Loucy (cell line): ENCODE measurements at regions not wholly inside any gene's neighbourhood (a gene's known extent, or its start where the extent isn't known, plus 50 kb on each side); places are given as distances from the start of the nearest gene placed in this dataset.

Experiments
- H2AFZ ChIP-seq: fragments of 200-600 bp; sonication (generic); 2 replicates; pipeline ENCODE4 v1.6.0; 2016; ENCODE audit warnings: antibody characterized with exemption, mild to moderate bottlenecking, low read length, moderate library complexity
- H3F3A ChIP-seq: fragments of 200-600 bp; 2 replicates; pipeline ENCODE4 v1.6.0; 2016; ENCODE audit warnings: antibody characterized with exemption, low read depth, mild to moderate bottlenecking
- H3K27me3 ChIP-seq: fragments of 200-600 bp; sonication (generic); 2 replicates; pipeline ENCODE4 v1.6.1; 2014; ENCODE audit warnings: low read length, mild to moderate bottlenecking; ENCODE audit not compliant: insufficient read depth, poor library complexity, severe bottlenecking
- H3K36me3 ChIP-seq: fragments of 200-600 bp; sonication (generic); 2 replicates; pipeline ENCODE4 v1.6.1; 2016; ENCODE audit warnings: low read length; ENCODE audit not compliant: insufficient read depth
- H3K4me1 ChIP-seq: fragments of 200-600 bp; sonication (generic); 2 replicates; pipeline ENCODE4 v1.5.1; 2014; ENCODE audit warnings: low read length, mild to moderate bottlenecking; ENCODE audit not compliant: insufficient read depth, poor library complexity, severe bottlenecking
- H3K4me2 ChIP-seq: fragments of 200-600 bp; sonication (generic); 2 replicates; pipeline ENCODE4 v1.6.0; 2014; ENCODE audit warnings: antibody characterized with exemption, low read length, low read depth, mild to moderate bottlenecking; ENCODE audit not compliant: poor library complexity, severe bottlenecking
- H3K4me3 ChIP-seq: fragments of 200-600 bp; sonication (generic); 2 replicates; pipeline ENCODE4 v1.5.1; 2014; ENCODE audit warnings: low read length, mild to moderate bottlenecking, mixed read lengths; ENCODE audit not compliant: poor library complexity, severe bottlenecking
- H3K79me2 ChIP-seq: fragments of 200-600 bp; sonication (generic); 2 replicates; pipeline ENCODE4 v1.6.1; 2014; ENCODE audit warnings: low read length; ENCODE audit not compliant: insufficient read depth
- H3K9ac ChIP-seq: fragments of 200-600 bp; sonication (generic); 2 replicates; pipeline ENCODE4 v1.6.0; 2014; ENCODE audit warnings: mild to moderate bottlenecking, low read depth, low read length, moderate library complexity; ENCODE audit not compliant: poor library complexity, severe bottlenecking
- H3K9me2 ChIP-seq: fragments of 200-600 bp; sonication (generic); replicated peaks from 2 replicates; pipeline ENCODE4 v1.6.1; 2016; ENCODE audit warnings: low read depth, low read length, mixed read lengths
- H3K9me3 ChIP-seq: fragments of 200-600 bp; sonication (generic); 2 replicates; pipeline ENCODE4 v1.6.1; 2014; ENCODE audit warnings: mild to moderate bottlenecking, antibody characterized with exemption, low read length, low read depth; ENCODE audit not compliant: insufficient read depth
- H4K20me1 ChIP-seq: fragments of 200-600 bp; sonication (generic); 2 replicates; pipeline ENCODE4 v1.6.0; 2014; ENCODE audit warnings: antibody characterized with exemption, low read length, mild to moderate bottlenecking; ENCODE audit not compliant: insufficient read depth, poor library complexity, severe bottlenecking
- CTCF ChIP-seq: fragments of 200-600 bp; sonication (generic); conservative IDR thresholded peaks from 2 replicates; pipeline ENCODE4 v1.5.1; 2014; ENCODE audit warnings: mild to moderate bottlenecking, antibody characterized with exemption, low read length
- EZH2phosphoT487 ChIP-seq: fragments of 200-600 bp; IDR thresholded peaks from 2 replicates; pipeline ENCODE4 v1.6.1; 2018; ENCODE audit warnings: antibody characterized with exemption, mild to moderate bottlenecking, moderate library complexity, borderline replicate concordance

GRCh38 chr9:110142253-110142652 is 65.7 kb downstream of the C9orf152 start:
- H3K4me2 ChIP-seq, result peak overlapping the region; percentile 54
- H3K4me3 ChIP-seq, result no peak overlapping the region

DNA sequence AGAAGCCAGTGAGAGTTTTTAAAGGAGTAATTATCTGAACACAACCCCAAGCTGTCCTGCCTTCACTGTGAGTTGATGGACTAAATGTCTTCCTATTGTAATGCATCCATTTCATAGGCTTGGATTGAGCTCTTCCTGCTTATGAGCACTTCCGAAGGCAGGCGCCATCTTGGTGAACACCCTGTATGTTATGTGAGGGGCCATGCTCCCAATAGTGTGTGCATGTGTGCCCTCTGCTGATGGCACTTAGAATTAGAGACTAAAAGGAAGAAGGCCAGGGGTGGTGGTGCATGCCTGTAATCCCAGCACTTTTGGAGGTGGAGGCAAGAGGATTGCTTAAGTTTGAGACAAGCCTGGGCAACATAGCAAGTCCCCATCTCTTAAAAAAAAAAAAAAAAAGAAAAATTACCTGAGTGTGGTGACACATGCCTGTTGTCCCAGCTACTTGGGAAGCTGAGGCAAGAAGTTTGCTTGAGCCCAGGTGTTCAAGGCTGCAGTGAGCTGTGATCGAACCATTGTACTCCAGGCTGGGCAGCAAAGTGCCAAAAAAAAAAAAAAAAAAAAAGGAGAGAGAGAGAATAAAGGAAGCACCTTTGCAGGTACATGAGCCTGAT is 65.0 kb downstream of the C9orf152 start:
- Histone ChIP-seq H3K4me1 (peaks cover 46% of the 10 kb centered on the region), H3K9me3 (no peaks in the 10 kb centered on the region), H3K4me2 (peak overlapping the region; percentile 54), H3K27me3 (no peaks in the 10 kb centered on the region), H3K9ac (peak overlapping the region; percentile 71), H3K9me2 (no peaks in the 10 kb centered on the region), H2AFZ (no peak overlapping the region), H3F3A (peaks cover 15% of the 10 kb centered on the region), H3K4me3 (peak overlapping the region; percentile 23), H4K20me1 (no peaks in the 10 kb centered on the region), H3K36me3 (peaks cover 38% of the 10 kb centered on the region; the same call in 1 of the 2 replicates), H3K79me2 (peaks cover 83% of the 10 kb centered on the region)
- TF ChIP-seq CTCF, result peak; percentile 63
- TF ChIP-seq EZH2phosphoT487, result no peak

More at GRCh38 chr9:110142253-110142652, 65.7 kb downstream of the C9orf152 start:
- Histone ChIP-seq H4K20me1 (no peaks in the 10 kb centered on the region), H3K9ac (no peak overlapping the region), H3F3A (peaks cover 15% of the 10 kb centered on the region), H3K79me2 (peaks cover 82% of the 10 kb centered on the region), H3K4me1 (peaks cover 38% of the 10 kb centered on the region), H3K27me3 (no peaks in the 10 kb centered on the region), H3K9me3 (no peaks in the 10 kb centered on the region), H2AFZ (no peak overlapping the region), H3K9me2 (no peaks in the 10 kb centered on the region), H3K36me3 (peaks cover 45% of the 10 kb centered on the region; the same call in 1 of the 2 replicates)
- no peak for TF ChIP-seq EZH2phosphoT487
- no peak for TF ChIP-seq CTCF

DNA sequence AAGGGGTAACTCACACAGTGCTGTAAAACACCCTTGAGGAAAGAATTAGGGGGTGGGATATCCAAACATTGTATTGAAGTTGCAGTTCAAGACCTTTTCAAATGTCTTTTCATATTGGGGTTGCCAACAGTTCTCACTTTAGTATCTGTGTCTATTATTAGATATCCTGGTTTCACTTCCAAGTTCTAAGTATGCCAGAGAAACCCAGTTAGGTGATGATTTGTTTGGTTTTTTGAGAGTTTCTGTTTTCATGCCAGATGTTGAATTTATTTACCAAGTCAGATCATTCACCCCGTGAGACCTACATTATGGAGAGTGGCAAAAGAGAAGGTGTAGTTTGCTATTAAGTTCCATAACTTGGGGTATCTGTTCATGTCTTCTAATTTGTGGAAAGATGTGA is 64.5 kb downstream of the C9orf152 start:
- Histone ChIP-seq H2AFZ (no peak overlapping the region), H3K9me2 (no peaks in the 10 kb centered on the region), H3K4me2 (peak overlapping the region; percentile 54), H3K27me3 (no peaks in the 10 kb centered on the region), H3K4me1 (peaks cover 50% of the 10 kb centered on the region), H3K36me3 (peaks cover 33% of the 10 kb centered on the region; the same call in 1 of the 2 replicates), H3K9ac (peak overlapping the region; percentile 71), H3F3A (peaks cover 15% of the 10 kb centered on the region), H3K4me3 (peak overlapping the region; percentile 23), H3K9me3 (no peaks in the 10 kb centered on the region), H3K79me2 (peaks cover 83% of the 10 kb centered on the region), H4K20me1 (no peaks in the 10 kb centered on the region)
- no peak for TF ChIP-seq CTCF
- TF ChIP-seq EZH2phosphoT487, result no peak
